Testis (tissue), 2 donors: ENCODE measurements at regions not wholly inside any gene's neighbourhood (a gene's known extent, or its start where the extent isn't known, plus 50 kb on each side); places are given as distances from the start of the nearest gene placed in this dataset.

Source experiments
- CTCF ChIP-seq, 3 experiments: fragments of 450-650 bp in 2 of 3; fragments of 200-600 bp in 1 of 3; sonication (generic) in 1 of 3; IDR thresholded peaks; one replicate each; pipeline ENCODE4 v1.5.1; 2016 to 2019; ENCODE audit warnings: antibody characterized with exemption in 3 of 3, mild to moderate bottlenecking in 2 of 3, moderate library complexity in 1 of 3
- POLR2A ChIP-seq: fragments of 450-650 bp; IDR thresholded peaks from one replicate; pipeline ENCODE4 v1.6.1; 2017; ENCODE audit warnings: antibody characterized with exemption, mild to moderate bottlenecking, moderate library complexity

GRCh38 chr2:3007135-3007534, 370.5 kb downstream of the EIPR1 start:
- TF ChIP-seq CTCF (IDR thresholded peaks at IDR 0.05) (no peak), POLR2A (no peak)
